HPDE6-E6E7 (cell line): ENCODE measurements at regions not wholly inside any gene's neighbourhood (a gene's known extent, or its start where the extent isn't known, plus 50 kb on each side); places are given as distances from the start of the nearest gene placed in this dataset.
"Not testable (repeated sequence)": the region's sequence is repeated elsewhere in the genome, so short reads cannot be mapped to it uniquely, and the experiment has no call there.

ENCODE experiments used
- DNase-seq: peaks from one replicate; pipeline ENCODE4 v3.0.0; 2011; ENCODE audit warnings: missing footprints; ENCODE audit errors: extremely low spot score

GRCh38 chr13:110044551-110045111, 258.2 kb upstream of the IRS2 start:
- DNase-seq, result no peak

- DNase-seq, result no peak
Observed at GRCh38 chr13:110042253-110042950, 256.0 kb upstream of the IRS2 start.

GRCh38 chr13:110041638-110042037, 255.3 kb upstream of the IRS2 start:
- not testable (repeated sequence) for DNase-seq

- DNase-seq, result no peak
Observed at GRCh38 chr13:110037925-110038573, 251.7 kb upstream of the IRS2 start.

GRCh38 chr13:110036060-110036459, 249.7 kb upstream of the IRS2 start:
- DNase-seq, result no peak

GRCh38 chr13:110034031-110034549, 247.7 kb upstream of the IRS2 start:
- DNase-seq, result no peak

- no peak for DNase-seq
Observed at GRCh38 chr13:110032969-110033368, 246.6 kb upstream of the IRS2 start.

GRCh38 chr13:110030394-110030928, 244.1 kb upstream of the IRS2 start:
- no peak for DNase-seq

- DNase-seq, result no peak
Observed at GRCh38 chr13:110028838-110029621, 242.6 kb upstream of the IRS2 start.

GRCh38 chr13:110028311-110028710, 241.9 kb upstream of the IRS2 start:
- no peak for DNase-seq

GRCh38 chr13:110027470-110028240, 241.3 kb upstream of the IRS2 start:
- DNase-seq, result no peak

- DNase-seq, result no peak
Observed at GRCh38 chr13:110024645-110024980, 238.2 kb upstream of the IRS2 start.

- no peak for DNase-seq
Observed at GRCh38 chr13:110023729-110024644, 237.6 kb upstream of the IRS2 start.

GRCh38 chr13:110018009-110018408, 231.6 kb upstream of the IRS2 start:
- DNase-seq, result no peak

GRCh38 chr13:110017379-110017778, 231.0 kb upstream of the IRS2 start:
- peak; percentile 64 for DNase-seq

GRCh38 chr13:110015253-110015652, 228.9 kb upstream of the IRS2 start:
- DNase-seq, result no peak

GRCh38 chr13:110014719-110015118, 228.3 kb upstream of the IRS2 start:
- DNase-seq, result no peak

GRCh38 chr13:110012102-110012739, 225.8 kb upstream of the IRS2 start:
- peak; percentile 69 for DNase-seq

GRCh38 chr13:110010404-110011138, 224.2 kb upstream of the IRS2 start:
- no peak for DNase-seq
